ENCODE measurements at regions not wholly inside any gene's neighbourhood (a gene's known extent, or its start where the extent isn't known, plus 50 kb on each side); places are given as distances from the start of the nearest gene placed in this dataset.

GRCh38 chr15:70249616-70250015, 151.9 kb upstream of the TLE3 start:
- no peaks in the 10 kb centered on the region for H3K9me3 Mint-ChIP-seq
- H2BK5ac ChIP-seq (ENCODE audit: insufficient read length, low read length), result no peak overlapping the region

More at GRCh38 chr15:70249616-70250015, 151.9 kb upstream of the TLE3 start:
- Mint-ChIP-seq H3K27me3 (ENCODE audit: low read depth) (peaks cover 3% of the 10 kb centered on the region), H3K4me3 (no peak overlapping the region), H3K4me1 (peaks cover 24 to 46% of the 10 kb centered on the region in 2 experiments), H3K27ac (no peak overlapping the region), H3K36me3 (ENCODE audit: insufficient read depth in 1 of 3, low read depth in 3 of 3) (no peaks in the 10 kb centered on the region)
- Histone ChIP-seq H3T11ph (ENCODE audit: low read length) (no peak overlapping the region), H2BK20ac (ENCODE audit: low read depth, low read length, poor library complexity, severe bottlenecking) (no peak overlapping the region), H3K9ac (ENCODE audit: extremely low read depth, insufficient read length, low read length) (no peak overlapping the region), H3K18ac (ENCODE audit: insufficient read length, low read depth, low read length) (no peak overlapping the region), H3K27ac (ENCODE audit: insufficient read length, low read depth, low read length) (no peak overlapping the region), H3K4ac (ENCODE audit: low read depth, low read length) (no peak overlapping the region), H4K5ac (ENCODE audit: insufficient read length, low read depth, low read length) (no peak overlapping the region), H3K23me2 (ENCODE audit: insufficient read length, low read depth, low read length, poor library complexity, severe bottlenecking) (no peaks in the 10 kb centered on the region), H2BK120ac (ENCODE audit: low read depth, low read length, poor library complexity, severe bottlenecking) (no peak overlapping the region), H3K14ac (ENCODE audit: insufficient read depth, low read length) (no peak overlapping the region), H4K91ac (ENCODE audit: insufficient read length, low read depth, low read length) (no peak overlapping the region), H3K9me3 (ENCODE audit: control insufficient read depth, low read depth, low read length) (no peaks in the 10 kb centered on the region), H2BK15ac (ENCODE audit: low read depth, low read length) (no peak overlapping the region), H3K4me1 (ENCODE audit: insufficient read depth, low read length) (no peaks in the 10 kb centered on the region), H2BK12ac (ENCODE audit: insufficient read length, low read depth, low read length) (no peak overlapping the region), H3K79me1 (ENCODE audit: insufficient read depth, low read depth, low read length, poor library complexity, severe bottlenecking) (no peaks in the 10 kb centered on the region), H4K20me1 (ENCODE audit: control insufficient read depth, insufficient read depth, insufficient read length) (no peaks in the 10 kb centered on the region), H3K79me2 (ENCODE audit: insufficient read depth, low read length) (no peaks in the 10 kb centered on the region), H2AFZ (ENCODE audit: low read length) (no peak overlapping the region), H3K4me2 (ENCODE audit: insufficient read depth, insufficient read length, low read length) (no peak overlapping the region), H3K23ac (ENCODE audit: insufficient read length, low read depth, low read length) (no peak overlapping the region), H4K8ac (replicated peaks; ENCODE audit: insufficient read length, low read depth, low read length) (no peak overlapping the region), H3K56ac (ENCODE audit: insufficient read length, low read depth, low read length) (no peak overlapping the region), H2AK5ac (ENCODE audit: insufficient read length, low read length) (no peak overlapping the region), H3K27me3 (ENCODE audit: insufficient read depth, low read length) (no peaks in the 10 kb centered on the region)
- no peak for TF ChIP-seq CTCF (conservative IDR thresholded peaks at IDR 0.05)
- DNase-seq, result no peak
- WGBS (ENCODE audit: extremely low coverage, insufficient read length, low lambda C conversion rate), result no CpG with 5 or more reads among the region's 6 CpGs
